Prostate gland (tissue), 2 donors: ENCODE measurements at regions not wholly inside any gene's neighbourhood (a gene's known extent, or its start where the extent isn't known, plus 50 kb on each side); places are given as distances from the start of the nearest gene placed in this dataset.

ENCODE experiments used
- POLR2A ChIP-seq: fragments of 450-650 bp; IDR thresholded peaks from one replicate; pipeline ENCODE4 v1.6.1; 2016; ENCODE audit warnings: antibody characterized with exemption, mild to moderate bottlenecking
- TF ChIP-seq, protein P1 (sequence below), 4 experiments: fragments of 200-600 bp in 2 of 4; fragments of 450-650 bp in 2 of 4; sonication (generic) in 2 of 4; IDR thresholded peaks; 1 replicate in 3 of 4; 2 replicates in 1 of 4; pipeline ENCODE4 v1.5.1; 2016 to 2019; ENCODE audit warnings: antibody characterized with exemption in 4 of 4, mild to moderate bottlenecking in 2 of 4, moderate library complexity in 2 of 4

DNA sequence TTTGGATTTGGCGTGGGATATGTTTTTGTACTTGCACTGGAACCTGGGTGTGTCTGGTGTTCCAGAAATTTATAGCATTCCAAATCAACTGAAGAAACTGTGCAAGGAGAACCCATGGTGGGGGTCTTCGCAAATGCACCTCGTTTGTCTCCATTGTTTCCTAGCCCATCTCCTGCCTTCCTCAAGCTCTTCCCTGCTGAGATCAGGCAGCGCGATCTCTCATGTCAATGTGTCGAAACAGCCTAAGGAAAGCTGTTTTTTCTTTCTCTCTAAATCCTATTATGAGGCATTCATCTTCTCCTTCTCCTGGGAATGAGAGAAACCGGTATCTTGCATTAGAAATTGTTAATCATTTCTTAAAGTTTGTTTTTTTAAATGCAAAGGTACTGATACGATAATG lies 131.0 kb downstream of the KLF5 start:
- TF ChIP-seq, protein P1, sequence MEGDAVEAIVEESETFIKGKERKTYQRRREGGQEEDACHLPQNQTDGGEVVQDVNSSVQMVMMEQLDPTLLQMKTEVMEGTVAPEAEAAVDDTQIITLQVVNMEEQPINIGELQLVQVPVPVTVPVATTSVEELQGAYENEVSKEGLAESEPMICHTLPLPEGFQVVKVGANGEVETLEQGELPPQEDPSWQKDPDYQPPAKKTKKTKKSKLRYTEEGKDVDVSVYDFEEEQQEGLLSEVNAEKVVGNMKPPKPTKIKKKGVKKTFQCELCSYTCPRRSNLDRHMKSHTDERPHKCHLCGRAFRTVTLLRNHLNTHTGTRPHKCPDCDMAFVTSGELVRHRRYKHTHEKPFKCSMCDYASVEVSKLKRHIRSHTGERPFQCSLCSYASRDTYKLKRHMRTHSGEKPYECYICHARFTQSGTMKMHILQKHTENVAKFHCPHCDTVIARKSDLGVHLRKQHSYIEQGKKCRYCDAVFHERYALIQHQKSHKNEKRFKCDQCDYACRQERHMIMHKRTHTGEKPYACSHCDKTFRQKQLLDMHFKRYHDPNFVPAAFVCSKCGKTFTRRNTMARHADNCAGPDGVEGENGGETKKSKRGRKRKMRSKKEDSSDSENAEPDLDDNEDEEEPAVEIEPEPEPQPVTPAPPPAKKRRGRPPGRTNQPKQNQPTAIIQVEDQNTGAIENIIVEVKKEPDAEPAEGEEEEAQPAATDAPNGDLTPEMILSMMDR (IDR thresholded peaks at IDR 0.05): no peak
- no peak for TF ChIP-seq POLR2A
